Naive B cell (primary cell): ENCODE measurements at regions not wholly inside any gene's neighbourhood (a gene's known extent, or its start where the extent isn't known, plus 50 kb on each side); places are given as distances from the start of the nearest gene placed in this dataset.
A peak's percentile ranks its signal among the peaks of the same experiment; 100 is the strongest.

Source experiments
- ATAC-seq, 2 donors: fragments of 150-1000 bp; cut with Tn5 transposase; 2 replicates each; pipeline ENCODE4 v1.10.0; 2021; ENCODE audit warnings: low read depth in 2 of 2, mild to moderate bottlenecking in 2 of 2, moderate library complexity in 2 of 2
- DNase-seq: peaks from one replicate; pipeline ENCODE4 v3.0.0; 2022
- H3K27ac Mint-ChIP-seq, 6 donors: one replicate each; pipeline ENCODE4 v1.8.0; 2020 to 2022; ENCODE audit warnings: mild to moderate bottlenecking in 6 of 6, mixed read lengths in 6 of 6, moderate library complexity in 5 of 6, inconsistent platforms in 2 of 6
- H3K27me3 Mint-ChIP-seq, 3 donors: one replicate each; pipeline ENCODE4 v1.8.0; 2021 to 2022; ENCODE audit warnings: mixed read lengths in 3 of 3, mild to moderate bottlenecking in 1 of 3
- H3K36me3 Mint-ChIP-seq, 2 donors: one replicate each; pipeline ENCODE4 v1.8.0; 2020 to 2022; ENCODE audit warnings: mixed read lengths in 2 of 2, inconsistent platforms in 1 of 2, mild to moderate bottlenecking in 1 of 2
- H3K4me1 Mint-ChIP-seq, 3 donors: one replicate each; pipeline ENCODE4 v1.8.0; 2020 to 2022; ENCODE audit warnings: mixed read lengths in 3 of 3, inconsistent platforms in 1 of 3, mild to moderate bottlenecking in 1 of 3, moderate library complexity in 1 of 3
- H3K4me3 Mint-ChIP-seq, 8 donors: one replicate each; pipeline ENCODE4 v1.8.0; 2020 to 2022; ENCODE audit warnings: mild to moderate bottlenecking in 8 of 8, mixed read lengths in 8 of 8, moderate library complexity in 8 of 8, inconsistent platforms in 2 of 8
- H3K9me3 Mint-ChIP-seq, 7 donors: one replicate each; pipeline ENCODE4 v1.8.0; 2020 to 2022; ENCODE audit warnings: mixed read lengths in 7 of 7, mild to moderate bottlenecking in 5 of 7, inconsistent platforms in 2 of 7, moderate library complexity in 1 of 7

- Mint-ChIP-seq H3K4me3 (no peak overlapping the region), H3K27ac (no peak overlapping the region), H3K36me3 (no peaks in the 10 kb centered on the region), H3K27me3 (peaks cover 14 to 24% (median 17%) of the 10 kb centered on the region in 3 donors), H3K9me3 (peaks cover 0 to 4% (median 0%) of the 10 kb centered on the region in 7 donors), H3K4me1 (peaks cover 0 to 6% (median 0%) of the 10 kb centered on the region in 3 donors)
- DNase-seq, result no peak
- no peak for ATAC-seq
These were observed 64.8 kb upstream of the PLEKHG3 start for GRCh38 chr14:64639340-64639821.

GRCh38 chr14:64640839-64641238, 63.4 kb upstream of the PLEKHG3 start:
- H3K27me3 Mint-ChIP-seq, result peaks cover 14 to 26% (median 17%) of the 10 kb centered on the region in 3 donors
- no peak overlapping the region for H3K4me3 Mint-ChIP-seq
- H3K9me3 Mint-ChIP-seq, result peaks cover 0 to 5% (median 0%) of the 10 kb centered on the region in 7 donors
- DNase-seq, result no peak
- no peaks in the 10 kb centered on the region for H3K36me3 Mint-ChIP-seq
- ATAC-seq, result no peak
- no peak overlapping the region for H3K27ac Mint-ChIP-seq
- peaks cover 0 to 6% (median 0%) of the 10 kb centered on the region in 3 donors for H3K4me1 Mint-ChIP-seq

GRCh38 chr14:64641760-64642159, 62.5 kb upstream of the PLEKHG3 start:
- Mint-ChIP-seq H3K9me3 (peaks cover 0 to 5% (median 0%) of the 10 kb centered on the region in 7 donors), H3K36me3 (no peaks in the 10 kb centered on the region), H3K27ac (peak overlapping the region in 1 of 6 donors; percentile 17), H3K4me1 (peaks cover 0 to 2% (median 0%) of the 10 kb centered on the region in 3 donors), H3K27me3 (peaks cover 12 to 26% (median 17%) of the 10 kb centered on the region in 3 donors), H3K4me3 (no peak overlapping the region)
- DNase-seq (no peak), ATAC-seq (no peak)

- ATAC-seq (no peak), DNase-seq (no peak)
- Mint-ChIP-seq H3K4me1 (no peaks in the 10 kb centered on the region), H3K4me3 (no peak overlapping the region), H3K27me3 (peaks cover 7 to 17% (median 14%) of the 10 kb centered on the region in 3 donors), H3K27ac (no peak overlapping the region), H3K36me3 (no peaks in the 10 kb centered on the region), H3K9me3 (peaks cover 0 to 5% (median 0%) of the 10 kb centered on the region in 7 donors)
These were observed 60.5 kb upstream of the PLEKHG3 start for GRCh38 chr14:64643709-64644108.

GRCh38 chr14:64644629-64645028, 59.6 kb upstream of the PLEKHG3 start:
- Mint-ChIP-seq H3K27ac (no peak overlapping the region), H3K4me3 (no peak overlapping the region), H3K27me3 (peaks cover 8 to 20% (median 10%) of the 10 kb centered on the region in 3 donors), H3K9me3 (peaks cover 0 to 5% (median 0%) of the 10 kb centered on the region in 7 donors), H3K4me1 (peaks cover 0 to 3% (median 0%) of the 10 kb centered on the region in 3 donors), H3K36me3 (no peaks in the 10 kb centered on the region)
- ATAC-seq, result no peak
- DNase-seq, result no peak

- H3K27ac Mint-ChIP-seq, result no peak overlapping the region
- DNase-seq, result no peak
- peaks cover 10 to 27% (median 13%) of the 10 kb centered on the region in 3 donors for H3K27me3 Mint-ChIP-seq
- ATAC-seq, result no peak
- no peak overlapping the region for H3K4me3 Mint-ChIP-seq
- H3K9me3 Mint-ChIP-seq, result peaks cover 0 to 5% (median 0%) of the 10 kb centered on the region in 7 donors
- H3K36me3 Mint-ChIP-seq, result no peaks in the 10 kb centered on the region
- H3K4me1 Mint-ChIP-seq, result peaks cover 0 to 3% (median 0%) of the 10 kb centered on the region in 3 donors
These were observed 58.9 kb upstream of the PLEKHG3 start for GRCh38 chr14:64645220-64645892.

GRCh38 chr14:64646103-64646502, 58.1 kb upstream of the PLEKHG3 start:
- Mint-ChIP-seq H3K4me1 (peaks cover 0 to 3% (median 0%) of the 10 kb centered on the region in 3 donors), H3K36me3 (no peaks in the 10 kb centered on the region), H3K9me3 (peaks cover 0 to 5% (median 2%) of the 10 kb centered on the region in 7 donors), H3K27ac (no peak overlapping the region), H3K4me3 (no peak overlapping the region), H3K27me3 (peaks cover 10 to 33% (median 18%) of the 10 kb centered on the region in 3 donors)
- ATAC-seq (no peak), DNase-seq (no peak)

GRCh38 chr14:64649383-64649998, 54.7 kb upstream of the PLEKHG3 start:
- no peaks in the 10 kb centered on the region for H3K36me3 Mint-ChIP-seq
- H3K4me3 Mint-ChIP-seq, result no peak overlapping the region
- no peak for ATAC-seq
- no peak for DNase-seq
- peaks cover 0 to 3% (median 0%) of the 10 kb centered on the region in 3 donors for H3K4me1 Mint-ChIP-seq
- H3K9me3 Mint-ChIP-seq, result peaks cover 0 to 3% (median 0%) of the 10 kb centered on the region in 7 donors
- no peak overlapping the region for H3K27ac Mint-ChIP-seq
- H3K27me3 Mint-ChIP-seq, result peaks cover 3 to 20% (median 18%) of the 10 kb centered on the region in 3 donors

- Mint-ChIP-seq H3K4me3 (peak overlapping the region in 1 of 8 donors; percentile 5), H3K27me3 (peaks cover 3 to 40% (median 18%) of the 10 kb centered on the region in 3 donors), H3K9me3 (peaks cover 0 to 4% (median 0%) of the 10 kb centered on the region in 7 donors), H3K36me3 (no peaks in the 10 kb centered on the region), H3K4me1 (peaks cover 2 to 3% (median 3%) of the 10 kb centered on the region in 3 donors), H3K27ac (no peak overlapping the region)
- no peak for ATAC-seq
- no peak for DNase-seq
These were observed 50.4 kb upstream of the PLEKHG3 start for GRCh38 chr14:64653900-64654245.

- H3K9me3 Mint-ChIP-seq, result peaks cover 0 to 4% (median 0%) of the 10 kb centered on the region in 7 donors
- H3K27me3 Mint-ChIP-seq, result peaks cover 7 to 45% (median 17%) of the 10 kb centered on the region in 3 donors
- H3K4me3 Mint-ChIP-seq, result no peak overlapping the region
- no peaks in the 10 kb centered on the region for H3K36me3 Mint-ChIP-seq
- peaks cover 6 to 8% (median 7%) of the 10 kb centered on the region in 3 donors for H3K4me1 Mint-ChIP-seq
- no peak for DNase-seq
- ATAC-seq, result no peak
- no peak overlapping the region for H3K27ac Mint-ChIP-seq
These were observed 49.9 kb upstream of the PLEKHG3 start for GRCh38 chr14:64654246-64654900.
